HUES64 (cell line): ENCODE measurements at regions not wholly inside any gene's neighbourhood (a gene's known extent, or its start where the extent isn't known, plus 50 kb on each side); places are given as distances from the start of the nearest gene placed in this dataset.
"Not testable (repeated sequence)": the region's sequence is repeated elsewhere in the genome, so short reads cannot be mapped to it uniquely, and the experiment has no call there.

Experiments
- H3K27ac ChIP-seq: 2 replicates; pipeline ENCODE4 v1.7.0; 2013; ENCODE audit warnings: low read depth, low read length, inconsistent platforms
- H3K27me3 ChIP-seq: 2 replicates; pipeline ENCODE4 v1.6.1; 2013; ENCODE audit warnings: mild to moderate bottlenecking, low read length; ENCODE audit not compliant: insufficient read depth
- H3K36me3 ChIP-seq: 2 replicates; pipeline ENCODE4 v1.6.1; 2013; ENCODE audit warnings: mild to moderate bottlenecking, low read length; ENCODE audit not compliant: insufficient read depth
- H3K4me1 ChIP-seq: 2 replicates; pipeline ENCODE4 v1.6.1; 2013; ENCODE audit warnings: mild to moderate bottlenecking, low read length, moderate library complexity; ENCODE audit not compliant: insufficient read depth
- H3K4me3 ChIP-seq: 2 replicates; pipeline ENCODE4 v1.5.1; 2013; ENCODE audit warnings: mild to moderate bottlenecking, low read length, moderate library complexity
- H3K9ac ChIP-seq: 2 replicates; pipeline ENCODE4 v1.6.1; 2013; ENCODE audit warnings: mild to moderate bottlenecking, low read depth, low read length
- H3K9me3 ChIP-seq: 2 replicates; pipeline ENCODE4 v1.6.1; 2013; ENCODE audit warnings: low read depth, low read length; ENCODE audit not compliant: insufficient read depth
- WGBS: fragments of 150-250, 120-280 bp; methylation state at CpG from one replicate; pipeline ENCODE4 v1.1.7; 2013; ENCODE audit warnings: missing lambda C conversion rate; 5-methylcytosine and 5-hydroxymethylcytosine counted together

DNA sequence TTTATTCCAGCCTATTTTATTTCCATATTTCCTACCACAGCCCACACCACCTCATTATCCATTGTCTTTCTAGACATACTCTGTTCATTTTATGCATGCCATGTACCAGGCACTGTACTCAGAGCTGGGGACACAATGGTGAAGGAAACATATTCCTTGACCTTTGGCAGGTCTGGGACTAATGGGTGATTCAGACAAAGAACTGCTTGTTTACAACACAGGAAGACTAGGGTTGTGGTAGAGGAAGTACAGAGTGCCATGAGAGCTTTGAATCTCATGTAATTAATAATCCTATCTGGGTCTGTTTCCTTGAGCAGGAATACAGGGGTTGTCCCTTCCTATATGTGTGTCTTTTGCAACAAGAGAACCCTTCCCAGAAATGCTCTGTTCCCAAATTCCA, 75.1 kb upstream of the NUDT10 start:
- H3K9ac ChIP-seq = no peak overlapping the region
- H3K27me3 ChIP-seq = no peaks in the 10 kb centered on the region
- no peak overlapping the region for H3K4me3 ChIP-seq
- no peaks in the 10 kb centered on the region for H3K36me3 ChIP-seq
- no peak overlapping the region for H3K27ac ChIP-seq
- H3K9me3 ChIP-seq = no peaks in the 10 kb centered on the region
- no peaks in the 10 kb centered on the region for H3K4me1 ChIP-seq

DNA sequence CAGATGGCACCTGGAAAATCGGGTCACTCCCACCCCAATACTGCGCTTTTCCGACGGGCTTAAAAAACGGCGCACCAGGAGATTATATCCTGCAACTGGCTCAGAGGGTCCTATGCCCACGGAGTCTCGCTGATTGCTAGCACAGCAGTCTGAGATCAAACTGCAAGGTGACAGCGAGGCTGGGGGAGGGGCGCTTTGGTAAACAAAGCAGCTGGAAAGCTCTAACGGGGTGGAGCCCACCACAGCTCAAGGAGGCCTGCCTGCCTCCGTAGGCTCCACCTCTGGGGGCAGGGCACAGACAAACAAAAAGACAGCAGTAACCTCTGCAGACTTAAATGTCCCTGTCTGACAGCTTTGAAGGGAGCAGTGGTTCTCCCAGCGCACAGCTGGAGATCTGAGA, 70.4 kb upstream of the NUDT10 start:
- H3K9ac ChIP-seq, H3K9me3 ChIP-seq, H3K4me1 ChIP-seq, H3K27ac ChIP-seq, H3K27me3 ChIP-seq, H3K36me3 ChIP-seq: not testable (repeated sequence)
- WGBS = 28% methylated on average over 13 of the region's 13 CpGs
- peak overlapping the region; percentile 30; the same call in 1 of the 2 replicates for H3K4me3 ChIP-seq

DNA sequence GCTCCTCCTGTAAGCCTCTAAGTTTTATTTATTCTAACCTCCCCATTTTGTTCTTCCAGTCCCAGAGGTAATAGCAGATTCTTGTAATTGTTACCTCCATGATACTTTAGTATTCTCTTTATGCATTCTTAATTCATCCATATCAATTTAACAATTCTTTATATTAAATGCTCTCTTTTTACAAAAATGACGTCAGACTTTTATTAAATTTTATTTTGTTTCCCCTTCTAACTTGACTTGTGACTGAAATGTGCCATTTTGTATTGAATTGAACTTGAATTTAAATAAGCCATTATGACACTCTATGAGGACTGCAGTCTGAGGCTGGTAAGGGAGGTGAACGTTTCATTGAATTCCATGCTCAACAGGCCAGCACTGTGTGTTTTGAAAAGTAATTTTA, 60.0 kb upstream of the NUDT10 start:
- no peaks in the 10 kb centered on the region for H3K36me3 ChIP-seq
- H3K9ac ChIP-seq = no peak overlapping the region
- H3K4me3 ChIP-seq = no peak overlapping the region
- no peaks in the 10 kb centered on the region for H3K4me1 ChIP-seq
- no peaks in the 10 kb centered on the region for H3K9me3 ChIP-seq
- 88% methylated on average over 1 of the region's 2 CpGs for WGBS
- H3K27ac ChIP-seq = no peak overlapping the region
- no peaks in the 10 kb centered on the region for H3K27me3 ChIP-seq

DNA sequence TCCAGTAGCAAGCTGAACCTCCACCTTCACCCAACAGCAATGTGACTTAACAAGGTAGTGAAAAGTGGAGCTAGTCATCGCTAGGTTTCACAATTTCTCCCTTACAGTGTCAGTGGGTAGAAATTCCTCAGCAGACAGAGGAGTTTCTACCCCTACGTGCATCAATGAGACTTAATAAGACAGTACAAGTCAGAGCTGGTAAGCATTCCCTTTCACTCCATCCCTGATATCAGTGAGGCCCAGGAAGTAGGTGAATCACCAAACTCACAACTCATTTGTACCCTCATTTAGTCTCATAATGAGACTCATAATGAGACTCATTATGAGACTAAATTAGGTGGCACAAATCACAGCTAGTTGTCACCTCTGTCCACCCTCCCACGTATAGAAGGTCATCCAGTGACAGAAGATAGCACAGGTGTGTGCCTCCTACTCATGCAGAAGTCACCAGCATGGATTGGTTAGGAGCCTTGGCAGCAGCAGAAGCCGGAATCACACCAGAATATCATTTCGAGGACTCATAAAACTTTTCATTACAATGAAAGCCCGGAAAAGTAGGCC, 50.8 kb upstream of the NUDT10 start:
- Histone ChIP-seq H3K9ac (no peak overlapping the region), H3K4me1 (no peaks in the 10 kb centered on the region), H3K4me3 (no peak overlapping the region), H3K27me3 (no peaks in the 10 kb centered on the region), H3K9me3 (no peaks in the 10 kb centered on the region), H3K27ac (no peak overlapping the region), H3K36me3 (no peaks in the 10 kb centered on the region)
- 90% methylated on average over 6 of the region's 6 CpGs for whole genome bisulfite sequencing
